Sigmoid colon (tissue), 6 donors: ENCODE measurements at regions not wholly inside any gene's neighbourhood (a gene's known extent, or its start where the extent isn't known, plus 50 kb on each side); places are given as distances from the start of the nearest gene placed in this dataset.

Experiments
- DNase-seq: peaks from one replicate; pipeline ENCODE4 v3.0.0-alpha.2; 2019
- H3K27ac ChIP-seq, 4 donors: fragments of 200-600 bp; sonication (generic); one replicate each; pipeline ENCODE4 v1.5.1; 2016 to 2019; ENCODE audit warnings: mild to moderate bottlenecking in 1 of 4
- H3K27me3 ChIP-seq, 3 donors: fragments of 200-600 bp; sonication (generic); one replicate each; pipeline ENCODE4 v1.5.1; 2019; ENCODE audit warnings: mild to moderate bottlenecking in 1 of 3
- H3K36me3 ChIP-seq, 4 donors: fragments of 200-600 bp; sonication (generic); one replicate each; pipeline ENCODE4 v1.5.1; 2016 to 2019
- H3K4me1 ChIP-seq, 4 donors: fragments of 200-600 bp; sonication (generic); one replicate each; pipeline ENCODE4 v1.5.1; 2017 to 2019
- H3K4me3 ChIP-seq, 4 donors: fragments of 200-600 bp; sonication (generic); one replicate each; pipeline ENCODE4 v1.5.1; 2017 to 2019; ENCODE audit warnings: mild to moderate bottlenecking in 2 of 4, moderate library complexity in 1 of 4
- H3K9me3 ChIP-seq, 4 donors: fragments of 200-600 bp in 3 of 4; sonication (generic) in 3 of 4; one replicate each; pipeline versions ENCODE4 v1.5.1 to v1.6.1; 2013 to 2019
- CTCF ChIP-seq, 4 experiments: fragments of 450-650 bp in 3 of 4; fragments of 200-600 bp in 1 of 4; IDR thresholded peaks; one replicate each; pipeline ENCODE4 v1.5.1; 2016 to 2019; ENCODE audit warnings: antibody characterized with exemption in 4 of 4, mild to moderate bottlenecking in 3 of 4, moderate library complexity in 2 of 4
- EP300 ChIP-seq, 4 donors: sonication (generic); formaldehyde crosslinking; IDR thresholded peaks; one replicate each; pipeline ENCODE4 v1.6.1; 2017; ENCODE audit warnings: antibody characterized with exemption in 4 of 4
- POLR2A ChIP-seq, 2 donors: fragments of 450-650 bp; IDR thresholded peaks; one replicate each; pipeline ENCODE4 v1.6.1; 2016; ENCODE audit warnings: antibody characterized with exemption in 2 of 2, mild to moderate bottlenecking in 2 of 2, moderate library complexity in 2 of 2
- POLR2AphosphoS5 ChIP-seq, 4 donors: sonication (generic); formaldehyde crosslinking; IDR thresholded peaks; one replicate each; pipeline ENCODE4 v1.6.1; 2017; ENCODE audit warnings: antibody characterized with exemption in 4 of 4
- WGBS, 2 donors: extraction: QIAGEN DNeasy Blood & Tissue Kit; methylation state at CpG; one replicate each; pipeline ENCODE4 v1.1.7; 2013; 5-methylcytosine and 5-hydroxymethylcytosine counted together
- intact Hi-C: fragments of 100-400 bp; cut with DNase I; formaldehyde crosslinking; loops from one replicate; pipeline ENCODE4 v1.15.1; 2023
- donor health status: healthy with polysubstance abuse.
- donor health status: healthy.

GRCh38 chr6:117143647-117144046 is 121.7 kb upstream of the VGLL2 start:
- intact Hi-C loops = no loop called here
- H3K4me1 ChIP-seq = peaks cover 0 to 16% (median 5%) of the 10 kb centered on the region in 4 donors
- 57 to 78% methylated on average over 2 of the region's 2 CpGs for WGBS, 2 donors
- no peaks in the 10 kb centered on the region for H3K9me3 ChIP-seq
- DNase-seq = no peak
- no peaks in the 10 kb centered on the region for H3K36me3 ChIP-seq
- no peak overlapping the region for H3K4me3 ChIP-seq
- H3K27ac ChIP-seq = no peak overlapping the region
- H3K27me3 ChIP-seq = no peaks in the 10 kb centered on the region
- TF ChIP-seq POLR2AphosphoS5 (IDR thresholded peaks at IDR 0.05) (no peak), EP300 (IDR thresholded peaks at IDR 0.05) (no peak), POLR2A (IDR thresholded peaks at IDR 0.05) (no peak), CTCF (IDR thresholded peaks at IDR 0.05) (no peak)

- 67 to 80% methylated on average over 2 of the region's 2 CpGs for WGBS, 2 donors
- no peaks in the 10 kb centered on the region for H3K36me3 ChIP-seq
- H3K4me1 ChIP-seq = no peaks in the 10 kb centered on the region
- DNase-seq = no peak
- H3K9me3 ChIP-seq = no peaks in the 10 kb centered on the region
- TF ChIP-seq POLR2A (IDR thresholded peaks at IDR 0.05) (no peak), POLR2AphosphoS5 (IDR thresholded peaks at IDR 0.05) (no peak), EP300 (IDR thresholded peaks at IDR 0.05) (no peak), CTCF (IDR thresholded peaks at IDR 0.05) (no peak)
- H3K27me3 ChIP-seq = no peaks in the 10 kb centered on the region
- no peak overlapping the region for H3K4me3 ChIP-seq
- no peak overlapping the region for H3K27ac ChIP-seq
- intact Hi-C loops = no loop called here
Measured at GRCh38 chr6:117145940-117146339, 119.4 kb upstream of the VGLL2 start.

- H3K27me3 ChIP-seq = no peaks in the 10 kb centered on the region
- no peaks in the 10 kb centered on the region for H3K36me3 ChIP-seq
- 15 to 69% methylated on average over 1 of the region's 1 CpG for WGBS, 2 donors
- H3K4me1 ChIP-seq = no peaks in the 10 kb centered on the region
- no peak for TF ChIP-seq CTCF (IDR thresholded peaks at IDR 0.05)
- no peak for TF ChIP-seq POLR2A (IDR thresholded peaks at IDR 0.05)
- no peak for TF ChIP-seq EP300 (IDR thresholded peaks at IDR 0.05)
- TF ChIP-seq POLR2AphosphoS5 (IDR thresholded peaks at IDR 0.05) = no peak
- H3K9me3 ChIP-seq = no peaks in the 10 kb centered on the region
- no peak overlapping the region for H3K4me3 ChIP-seq
- intact Hi-C loops = no loop called here
- H3K27ac ChIP-seq = no peak overlapping the region
- no peak for DNase-seq
Measured at GRCh38 chr6:117149324-117149723, 116.0 kb upstream of the VGLL2 start.

- Histone ChIP-seq H3K36me3 (no peaks in the 10 kb centered on the region), H3K9me3 (no peaks in the 10 kb centered on the region), H3K4me1 (no peaks in the 10 kb centered on the region), H3K27me3 (no peaks in the 10 kb centered on the region), H3K4me3 (no peak overlapping the region), H3K27ac (no peak overlapping the region)
- TF ChIP-seq CTCF (IDR thresholded peaks at IDR 0.05) (no peak), EP300 (IDR thresholded peaks at IDR 0.05) (no peak)
- DNase-seq = no peak
- intact Hi-C loops = no loop called here
- 32 to 67% methylated on average over 1 of the region's 1 CpG for WGBS, 2 donors
Measured at GRCh38 chr6:117156741-117157140, 108.6 kb upstream of the VGLL2 start.

- no peaks in the 10 kb centered on the region for H3K4me1 ChIP-seq
- H3K27ac ChIP-seq = no peak overlapping the region
- intact Hi-C loops = no loop called here
- no peak overlapping the region for H3K4me3 ChIP-seq
- TF ChIP-seq CTCF (IDR thresholded peaks at IDR 0.05) (no peak), POLR2AphosphoS5 (IDR thresholded peaks at IDR 0.05) (no peak), POLR2A (IDR thresholded peaks at IDR 0.05) (no peak), EP300 (IDR thresholded peaks at IDR 0.05) (no peak)
- no peak for DNase-seq
- WGBS, 2 donors = 62 to 65% methylated on average over 3 of the region's 3 CpGs
- no peaks in the 10 kb centered on the region for H3K36me3 ChIP-seq
- H3K27me3 ChIP-seq = no peaks in the 10 kb centered on the region
- no peaks in the 10 kb centered on the region for H3K9me3 ChIP-seq
Measured at GRCh38 chr6:117157448-117157847, 107.9 kb upstream of the VGLL2 start.
